ENCODE measurements at regions not wholly inside any gene's neighbourhood (a gene's known extent, or its start where the extent isn't known, plus 50 kb on each side); places are given as distances from the start of the nearest gene placed in this dataset.

GRCh38 chr4:119794113-119794512 lies 165.5 kb upstream of the PDE5A start:
- TF ChIP-seq CTCF (IDR thresholded peaks at IDR 0.05) = no peak
- no peak for TF ChIP-seq POLR2A (IDR thresholded peaks at IDR 0.05)

Data from testis (tissue), 2 donors.